Keratinocyte (primary cell): ENCODE measurements at regions not wholly inside any gene's neighbourhood (a gene's known extent, or its start where the extent isn't known, plus 50 kb on each side); places are given as distances from the start of the nearest gene placed in this dataset.

ENCODE experiments used
- DNase-seq: peaks from one replicate; pipeline ENCODE4 v3.0.0-alpha.2; 2011; ENCODE audit warnings: low read depth, missing footprints, low spot score
- FAIRE-seq: peaks from 2 replicates; lab custom pipeline; 2011; peaks lifted over from hg19 to GRCh38; lab: Jason Lieb, UNC
- H2AFZ ChIP-seq: 2 replicates; pipeline ENCODE4 v1.6.0; 2012; ENCODE audit warnings: low read length, control low read depth, inconsistent platforms; ENCODE audit not compliant: control insufficient read depth
- H3K27ac ChIP-seq: 2 replicates; pipeline ENCODE4 v1.5.1; 2011; ENCODE audit warnings: low read length; ENCODE audit not compliant: control insufficient read depth, insufficient read depth
- H3K27me3 ChIP-seq: 3 replicates; pipeline ENCODE4 v1.6.0; 2011; ENCODE audit warnings: low read length; ENCODE audit not compliant: control insufficient read depth, insufficient read depth; ENCODE audit errors: extremely low read depth
- H3K36me3 ChIP-seq, 2 experiments: 2 replicates in 1 of 2; 3 replicates in 1 of 2; pipeline ENCODE4 v1.5.1; 2011; ENCODE audit warnings: low read length in 2 of 2, mild to moderate bottlenecking in 1 of 2; ENCODE audit not compliant: control insufficient read depth in 2 of 2, insufficient read depth in 2 of 2; ENCODE audit errors: extremely low read depth in 1 of 2
- H3K4me1 ChIP-seq: 3 replicates; pipeline ENCODE4 v1.5.1; 2011; ENCODE audit warnings: low read length; ENCODE audit not compliant: control insufficient read depth, insufficient read depth; ENCODE audit errors: extremely low read depth
- H3K4me2 ChIP-seq: 3 replicates; pipeline ENCODE4 v1.6.0; 2011; ENCODE audit warnings: low read depth, low read length; ENCODE audit not compliant: control insufficient read depth, insufficient read depth; ENCODE audit errors: extremely low read depth
- H3K4me3 ChIP-seq, 3 experiments: fragments of 200-600 bp in 1 of 3; sonication (generic) in 1 of 3; 2 replicates in 2 of 3; 3 replicates in 1 of 3; pipeline ENCODE4 v1.5.1; 2011 to 2016; ENCODE audit warnings: low read length in 3 of 3, mild to moderate bottlenecking in 3 of 3, control low read depth in 2 of 3, inconsistent platforms in 1 of 3, low read depth in 1 of 3, mixed read lengths in 1 of 3, mixed run types in 1 of 3, moderate library complexity in 1 of 3; ENCODE audit not compliant: control insufficient read depth in 2 of 3, insufficient read depth in 2 of 3; ENCODE audit errors: extremely low read depth in 1 of 3
- H3K79me2 ChIP-seq: 2 replicates; pipeline ENCODE4 v1.6.0; 2012; ENCODE audit warnings: low read length; ENCODE audit not compliant: control insufficient read depth, insufficient read depth
- H3K9ac ChIP-seq: 3 replicates; pipeline ENCODE4 v1.6.0; 2011; ENCODE audit warnings: low read length; ENCODE audit not compliant: control insufficient read depth, insufficient read depth; ENCODE audit errors: extremely low read depth
- H3K9me1 ChIP-seq: 3 replicates; pipeline ENCODE4 v1.6.0; 2011; ENCODE audit warnings: low read length; ENCODE audit not compliant: control insufficient read depth, insufficient read depth; ENCODE audit errors: extremely low read depth
- H3K9me3 ChIP-seq: 2 replicates; pipeline ENCODE4 v1.5.1; 2012; ENCODE audit warnings: low read depth, low read length; ENCODE audit not compliant: control insufficient read depth
- H4K20me1 ChIP-seq: 3 replicates; pipeline ENCODE4 v1.6.0; 2011; ENCODE audit warnings: low read length; ENCODE audit not compliant: control insufficient read depth, insufficient read depth; ENCODE audit errors: extremely low read depth
- EZH2 ChIP-seq: IDR thresholded peaks from one replicate; pipeline ENCODE4 v1.6.1; 2012; ENCODE audit warnings: inconsistent platforms, mild to moderate bottlenecking, low read length, moderate library complexity
- dilution Hi-C: fragments of 300-500 bp; cut with MboI; formaldehyde crosslinking; loops from one replicate; pipeline ENCODE4 v1.7.0; 2020; ENCODE audit warnings: low sequenced_read_pairs; ENCODE audit not compliant: extremely low pct_ligation_motif_present
- TF ChIP-seq, protein P1 (sequence below), 3 experiments: IDR thresholded peaks in 1 of 3; conservative IDR thresholded peaks in 1 of 3; optimal IDR thresholded peaks in 1 of 3; 2 replicates in 2 of 3; 3 replicates in 1 of 3; pipeline versions ENCODE3 to v1.5.1; 2011; ENCODE audit warnings: low read length in 3 of 3, mild to moderate bottlenecking in 3 of 3, moderate library complexity in 2 of 3, control low read depth in 1 of 3, inconsistent platforms in 1 of 3; ENCODE audit not compliant: insufficient read depth in 2 of 3; ENCODE audit errors: extremely low read depth in 1 of 3

GRCh38 chr9:110103257-110103656, 104.7 kb downstream of the C9orf152 start:
- H3K4me2 ChIP-seq, result no peak overlapping the region
- peaks cover 8% of the 10 kb centered on the region for H3K4me1 ChIP-seq
- dilution Hi-C loops, result no loop called here
- H4K20me1 ChIP-seq, result peaks cover 35% of the 10 kb centered on the region
- H3K79me2 ChIP-seq, result peaks cover 93% of the 10 kb centered on the region
- H3K36me3 ChIP-seq, result peaks cover 14 to 17% of the 10 kb centered on the region in 2 experiments
- H2AFZ ChIP-seq, result no peak overlapping the region
- no peaks in the 10 kb centered on the region for H3K27me3 ChIP-seq
- no peak for TF ChIP-seq EZH2
- TF ChIP-seq, protein P1, sequence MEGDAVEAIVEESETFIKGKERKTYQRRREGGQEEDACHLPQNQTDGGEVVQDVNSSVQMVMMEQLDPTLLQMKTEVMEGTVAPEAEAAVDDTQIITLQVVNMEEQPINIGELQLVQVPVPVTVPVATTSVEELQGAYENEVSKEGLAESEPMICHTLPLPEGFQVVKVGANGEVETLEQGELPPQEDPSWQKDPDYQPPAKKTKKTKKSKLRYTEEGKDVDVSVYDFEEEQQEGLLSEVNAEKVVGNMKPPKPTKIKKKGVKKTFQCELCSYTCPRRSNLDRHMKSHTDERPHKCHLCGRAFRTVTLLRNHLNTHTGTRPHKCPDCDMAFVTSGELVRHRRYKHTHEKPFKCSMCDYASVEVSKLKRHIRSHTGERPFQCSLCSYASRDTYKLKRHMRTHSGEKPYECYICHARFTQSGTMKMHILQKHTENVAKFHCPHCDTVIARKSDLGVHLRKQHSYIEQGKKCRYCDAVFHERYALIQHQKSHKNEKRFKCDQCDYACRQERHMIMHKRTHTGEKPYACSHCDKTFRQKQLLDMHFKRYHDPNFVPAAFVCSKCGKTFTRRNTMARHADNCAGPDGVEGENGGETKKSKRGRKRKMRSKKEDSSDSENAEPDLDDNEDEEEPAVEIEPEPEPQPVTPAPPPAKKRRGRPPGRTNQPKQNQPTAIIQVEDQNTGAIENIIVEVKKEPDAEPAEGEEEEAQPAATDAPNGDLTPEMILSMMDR (optimal IDR thresholded peaks at IDR 0.05 in 1 of 3, IDR thresholded peaks at IDR 0.05 in 1 of 3, conservative IDR thresholded peaks at IDR 0.05 in 1 of 3; ENCODE audit: extremely low read depth in 1 of 3, insufficient read depth in 2 of 3, low read length in 3 of 3), result no peak
- no peak overlapping the region for H3K9ac ChIP-seq
- no peaks in the 10 kb centered on the region for H3K9me3 ChIP-seq
- H3K27ac ChIP-seq, result no peak overlapping the region
- H3K4me3 ChIP-seq, result no peak overlapping the region
- peaks cover 5% of the 10 kb centered on the region for H3K9me1 ChIP-seq
- DNase-seq (no peak), FAIRE-seq (no peak)

GRCh38 chr9:110104261-110104809, 103.6 kb downstream of the C9orf152 start:
- no peak for TF ChIP-seq EZH2
- TF ChIP-seq, protein P1 (optimal IDR thresholded peaks at IDR 0.05 in 1 of 3, IDR thresholded peaks at IDR 0.05 in 1 of 3, conservative IDR thresholded peaks at IDR 0.05 in 1 of 3; ENCODE audit: extremely low read depth in 1 of 3, insufficient read depth in 2 of 3, low read length in 3 of 3), result no peak
- Histone ChIP-seq H3K9me3 (no peaks in the 10 kb centered on the region), H3K4me2 (no peak overlapping the region), H3K36me3 (peaks cover 14 to 17% of the 10 kb centered on the region in 2 experiments), H3K4me1 (peaks cover 4% of the 10 kb centered on the region), H4K20me1 (peaks cover 32% of the 10 kb centered on the region), H3K9me1 (peaks cover 5% of the 10 kb centered on the region), H3K27me3 (no peaks in the 10 kb centered on the region), H2AFZ (no peak overlapping the region), H3K9ac (no peak overlapping the region), H3K79me2 (peaks cover 92% of the 10 kb centered on the region), H3K4me3 (no peak overlapping the region), H3K27ac (no peak overlapping the region)
- FAIRE-seq (no peak), DNase-seq (no peak)
- dilution Hi-C loops, result no loop called here
